ENCODE measurements at regions not wholly inside any gene's neighbourhood (a gene's known extent, or its start where the extent isn't known, plus 50 kb on each side); places are given as distances from the start of the nearest gene placed in this dataset.

- no peak for TF ChIP-seq CTCF (IDR thresholded peaks at IDR 0.05)
- TF ChIP-seq POLR2AphosphoS5 (IDR thresholded peaks at IDR 0.05), result no peak
- TF ChIP-seq POLR2A (IDR thresholded peaks at IDR 0.05), result no peak
- TF ChIP-seq EP300 (IDR thresholded peaks at IDR 0.05), result no peak
Observed at GRCh38 chrY:21266751-21267150, 244.4 kb upstream of the RBMY1B start.

Data from upper lobe of left lung (tissue), 4 donors.